HFF-Myc (cell line): ENCODE measurements at regions not wholly inside any gene's neighbourhood (a gene's known extent, or its start where the extent isn't known, plus 50 kb on each side); places are given as distances from the start of the nearest gene placed in this dataset.

Source experiments
- DNase-seq: peaks from one replicate; pipeline ENCODE4 v3.0.0-alpha.2; 2011; ENCODE audit warnings: low read depth; ENCODE audit errors: extremely low read depth
- H3K4me3 ChIP-seq: replicated peaks from 2 replicates; pipeline ENCODE4 v1.5.1; 2011; ENCODE audit warnings: low read depth, mild to moderate bottlenecking, control low read depth, low read length
- TF ChIP-seq, protein P1 (sequence below): IDR thresholded peaks from 2 replicates; pipeline ENCODE4 v1.5.1; 2012; ENCODE audit warnings: mild to moderate bottlenecking, low read depth, low read length, control low read depth; ENCODE audit errors: missing control alignments

GRCh38 chr6:22059946-22060345 is 236.9 kb downstream of the PRL start:
- no peak overlapping the region for H3K4me3 ChIP-seq
- TF ChIP-seq, protein P1, sequence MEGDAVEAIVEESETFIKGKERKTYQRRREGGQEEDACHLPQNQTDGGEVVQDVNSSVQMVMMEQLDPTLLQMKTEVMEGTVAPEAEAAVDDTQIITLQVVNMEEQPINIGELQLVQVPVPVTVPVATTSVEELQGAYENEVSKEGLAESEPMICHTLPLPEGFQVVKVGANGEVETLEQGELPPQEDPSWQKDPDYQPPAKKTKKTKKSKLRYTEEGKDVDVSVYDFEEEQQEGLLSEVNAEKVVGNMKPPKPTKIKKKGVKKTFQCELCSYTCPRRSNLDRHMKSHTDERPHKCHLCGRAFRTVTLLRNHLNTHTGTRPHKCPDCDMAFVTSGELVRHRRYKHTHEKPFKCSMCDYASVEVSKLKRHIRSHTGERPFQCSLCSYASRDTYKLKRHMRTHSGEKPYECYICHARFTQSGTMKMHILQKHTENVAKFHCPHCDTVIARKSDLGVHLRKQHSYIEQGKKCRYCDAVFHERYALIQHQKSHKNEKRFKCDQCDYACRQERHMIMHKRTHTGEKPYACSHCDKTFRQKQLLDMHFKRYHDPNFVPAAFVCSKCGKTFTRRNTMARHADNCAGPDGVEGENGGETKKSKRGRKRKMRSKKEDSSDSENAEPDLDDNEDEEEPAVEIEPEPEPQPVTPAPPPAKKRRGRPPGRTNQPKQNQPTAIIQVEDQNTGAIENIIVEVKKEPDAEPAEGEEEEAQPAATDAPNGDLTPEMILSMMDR: no peak
- no peak for DNase-seq

GRCh38 chr6:22062807-22063408 is 233.9 kb downstream of the PRL start:
- TF ChIP-seq, protein P1: no peak
- no peak for DNase-seq
- no peak overlapping the region for H3K4me3 ChIP-seq

DNA sequence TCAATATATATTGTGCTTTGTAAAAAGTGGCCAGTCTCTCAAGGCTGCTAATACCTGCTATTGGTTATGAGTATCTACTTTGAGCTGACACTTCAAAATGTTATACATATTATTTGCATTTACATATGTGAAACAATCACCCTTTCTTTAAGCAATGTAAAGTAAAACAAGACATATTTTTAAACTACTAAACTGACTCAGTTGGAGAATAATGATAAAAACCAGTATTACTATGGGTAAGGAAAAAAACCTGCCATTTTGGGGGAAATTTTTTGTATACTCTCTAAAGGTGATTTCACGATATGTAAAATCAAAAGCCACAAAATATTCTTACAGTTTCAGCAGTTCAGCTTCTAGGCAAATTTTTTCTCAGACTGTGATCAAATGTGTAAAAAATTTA is 232.3 kb downstream of the PRL start:
- H3K4me3 ChIP-seq: no peak overlapping the region
- TF ChIP-seq, protein P1: no peak
- no peak for DNase-seq

DNA sequence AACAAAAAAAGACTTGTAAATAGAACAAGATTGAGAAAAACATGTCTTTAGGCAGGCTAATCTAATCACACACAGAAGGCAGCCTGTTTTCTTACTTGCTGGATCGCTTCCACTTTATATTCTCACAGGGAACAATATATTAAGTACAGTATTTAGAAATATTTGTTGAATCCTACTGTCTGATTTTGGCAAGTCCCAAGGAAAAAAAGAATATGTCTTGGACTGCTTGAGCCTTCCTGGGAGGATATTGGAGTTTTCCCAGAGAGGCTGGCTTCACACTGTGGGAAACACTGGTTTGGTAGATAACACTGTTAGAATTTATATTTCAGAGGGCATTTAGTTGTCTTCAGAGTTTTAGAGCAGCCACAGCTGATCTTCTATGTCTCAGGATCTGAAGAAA is 229.7 kb downstream of the PRL start:
- no peak overlapping the region for H3K4me3 ChIP-seq
- TF ChIP-seq, protein P1: no peak
- no peak for DNase-seq

DNA sequence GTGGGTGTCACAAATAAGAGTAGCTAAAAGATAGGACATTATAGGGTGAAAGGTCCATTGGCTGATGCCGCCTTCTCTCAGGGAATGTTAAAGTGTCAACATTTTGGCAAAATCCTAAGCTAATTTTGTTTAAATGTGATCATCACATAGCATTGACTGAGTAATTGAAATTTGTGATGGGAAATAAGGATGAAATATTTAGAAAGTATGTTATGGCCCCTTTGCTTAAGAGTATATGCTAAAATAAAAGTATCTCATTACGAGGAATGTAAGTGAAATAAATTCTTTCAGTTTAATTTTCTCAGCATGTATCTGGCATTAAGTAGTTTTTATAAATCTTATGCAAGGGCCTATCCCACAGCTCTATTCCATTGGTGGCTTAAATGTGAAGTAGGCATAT is 229.2 kb downstream of the PRL start:
- no peak for DNase-seq
- no peak overlapping the region for H3K4me3 ChIP-seq
- TF ChIP-seq, protein P1: no peak

- TF ChIP-seq, protein P1: no peak
- DNase-seq: no peak
- H3K4me3 ChIP-seq: no peak overlapping the region
Measured at GRCh38 chr6:22068561-22069305, 228.1 kb downstream of the PRL start.

GRCh38 chr6:22069306-22069800 is 227.5 kb downstream of the PRL start:
- DNase-seq: no peak
- no peak overlapping the region for H3K4me3 ChIP-seq

More at GRCh38 chr6:22069306-22069800, 227.5 kb downstream of the PRL start:
- TF ChIP-seq, protein P1: no peak
